NK-92 treated with Interleukin-12 subunit alpha and Interleukin-12 subunit beta, amount 100 ng/mL, for 24 hours (cell line): ENCODE measurements at regions not wholly inside any gene's neighbourhood (a gene's known extent, or its start where the extent isn't known, plus 50 kb on each side); places are given as distances from the start of the nearest gene placed in this dataset.
"Not testable (repeated sequence)": the region's sequence is repeated elsewhere in the genome, so short reads cannot be mapped to it uniquely, and the experiment has no call there.

Experiments
- DNase-seq: peaks from one replicate; lab custom pipeline; 2025; lab: John Stamatoyannopoulos, UW

GRCh38 chr5:91315701-91316100 is 67.4 kb downstream of the ARRDC3 start:
- no peak for DNase-seq

- peak; percentile 85 for DNase-seq
Measured at GRCh38 chr5:91313757-91314673, 69.1 kb downstream of the ARRDC3 start.

DNA sequence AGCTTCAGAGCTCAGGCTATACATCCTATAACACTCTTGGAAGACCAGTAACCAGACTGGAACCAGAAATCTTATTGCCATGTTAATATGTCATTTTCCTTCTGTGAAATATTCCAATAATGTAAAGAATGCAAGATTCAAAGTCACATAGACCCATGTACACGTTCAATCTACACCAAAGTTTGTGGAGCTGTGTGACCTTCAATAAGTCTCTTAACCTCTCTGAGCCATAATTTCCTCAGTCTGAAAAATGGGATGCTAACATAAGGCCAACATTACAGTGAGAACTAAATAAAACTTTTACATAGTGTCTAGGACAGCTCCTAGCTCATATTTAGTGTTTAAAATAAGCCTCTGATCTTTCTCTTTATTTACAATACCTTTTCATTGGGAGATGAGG is 70.4 kb downstream of the ARRDC3 start:
- DNase-seq: no peak

GRCh38 chr5:91311697-91312501 is 71.2 kb downstream of the ARRDC3 start:
- peak; percentile 77 for DNase-seq

- DNase-seq: peak; percentile 29
Measured at GRCh38 chr5:91311168-91311696, 71.9 kb downstream of the ARRDC3 start.

- not testable (repeated sequence) for DNase-seq
Measured at GRCh38 chr5:91308157-91308556, 75.0 kb downstream of the ARRDC3 start.

DNA sequence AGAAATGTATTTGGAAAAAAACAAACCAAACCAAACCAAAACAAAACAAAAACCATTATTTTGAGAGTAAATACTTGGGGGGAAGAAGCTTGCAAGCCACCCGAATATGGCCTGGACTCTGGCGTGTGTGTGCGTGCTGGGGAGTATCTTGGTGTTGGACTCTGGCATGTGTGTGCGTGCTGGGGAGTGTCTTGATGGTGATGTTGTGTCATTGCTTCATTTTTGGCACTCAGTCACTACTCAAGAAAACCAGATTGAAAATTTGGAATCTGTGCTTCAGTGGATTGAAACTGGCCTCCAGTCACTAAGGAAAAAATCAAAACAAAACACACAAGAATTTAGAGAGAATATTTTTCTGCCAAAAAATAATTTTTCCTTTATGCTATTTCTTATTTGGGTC is 76.1 kb downstream of the ARRDC3 start:
- DNase-seq: no peak

DNA sequence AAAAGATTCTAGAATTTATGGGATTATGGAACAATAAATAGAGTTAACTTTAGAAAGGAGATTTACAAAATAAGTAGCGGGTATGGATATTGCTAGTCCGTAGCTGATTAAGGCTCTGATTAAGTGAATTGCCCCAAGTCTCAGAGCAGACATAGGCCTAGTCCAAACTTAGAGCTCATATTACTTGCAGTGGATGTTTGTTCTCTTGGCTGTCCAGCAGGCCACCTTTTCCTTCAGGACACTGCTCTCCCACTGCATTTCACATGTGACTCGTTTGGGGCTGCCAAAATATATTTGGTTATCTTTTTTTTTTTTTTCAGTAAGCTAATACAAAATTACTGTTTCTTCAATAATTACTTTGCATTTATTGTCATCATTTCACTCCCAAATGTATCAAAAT is 76.6 kb downstream of the ARRDC3 start:
- no peak for DNase-seq

GRCh38 chr5:91305640-91306039 is 77.5 kb downstream of the ARRDC3 start:
- no peak for DNase-seq

DNA sequence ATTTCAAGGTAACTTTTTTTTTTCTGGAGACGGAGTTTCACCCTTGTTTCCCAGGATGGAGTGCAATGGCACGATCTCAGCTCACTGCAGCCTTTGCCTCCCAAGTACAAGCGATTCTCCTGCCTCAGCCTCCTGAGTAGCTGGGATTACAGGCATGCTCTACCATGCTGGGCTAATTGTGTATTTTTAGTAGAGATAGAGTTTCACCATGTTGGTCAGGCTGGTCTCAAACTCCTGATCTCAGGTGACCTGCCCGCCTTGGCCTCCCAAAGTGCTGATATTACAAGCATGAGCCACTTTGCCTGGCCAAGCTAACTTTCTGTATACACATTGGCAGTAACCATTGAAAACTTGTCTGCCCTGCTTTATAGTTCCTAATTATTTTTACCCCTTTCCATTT is 79.1 kb downstream of the ARRDC3 start:
- DNase-seq: not testable (repeated sequence)

GRCh38 chr5:91302958-91303357 is 80.2 kb downstream of the ARRDC3 start:
- DNase-seq: no peak

- no peak for DNase-seq
Measured at GRCh38 chr5:91302305-91302704, 80.8 kb downstream of the ARRDC3 start.

- no peak for DNase-seq
Measured at GRCh38 chr5:91301106-91301846, 81.8 kb downstream of the ARRDC3 start.

- no peak for DNase-seq
Measured at GRCh38 chr5:91297994-91298393, 85.1 kb downstream of the ARRDC3 start.

DNA sequence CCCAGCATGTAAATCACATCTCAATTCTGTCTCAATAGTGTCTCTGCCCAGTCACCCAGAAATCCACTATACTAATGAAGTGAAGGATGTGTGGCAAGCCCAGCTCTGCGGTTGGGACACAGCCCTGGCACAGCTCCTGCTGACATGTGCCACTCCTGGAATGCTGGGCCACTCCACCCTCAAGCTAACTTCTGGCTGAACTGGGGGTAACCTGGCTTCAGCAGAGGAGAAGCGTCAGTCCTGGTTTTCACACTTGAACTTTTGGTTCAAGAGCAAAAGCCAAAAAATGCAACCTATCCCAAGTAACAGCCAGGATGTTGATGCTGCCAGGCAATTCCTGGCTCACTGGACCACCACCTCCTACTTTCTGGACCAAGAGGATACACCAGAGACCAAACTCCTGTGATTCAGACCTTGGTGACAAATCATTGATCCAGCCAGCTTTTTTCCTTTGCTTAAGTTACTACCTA is 86.4 kb downstream of the ARRDC3 start:
- DNase-seq: no peak

DNA sequence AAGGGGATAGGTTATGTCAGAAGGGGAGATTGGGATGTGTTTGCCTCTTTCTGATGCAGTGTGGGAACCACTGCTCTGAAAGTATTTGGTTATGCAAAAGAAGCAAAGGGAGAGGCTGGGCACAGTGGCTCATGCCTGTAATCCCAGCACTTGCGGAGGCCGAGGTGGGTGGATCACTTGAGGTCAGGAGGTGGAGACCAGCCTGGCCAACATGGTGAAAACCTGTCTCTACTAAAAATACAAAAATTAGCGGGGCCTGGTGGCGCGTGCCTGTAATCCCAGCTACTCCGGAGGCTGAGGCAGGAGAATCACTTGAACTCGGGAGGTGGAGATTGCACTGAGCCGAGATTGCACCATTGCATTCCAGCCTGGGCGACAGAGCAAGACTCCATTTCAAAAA is 87.0 kb downstream of the ARRDC3 start:
- DNase-seq: not testable (repeated sequence)

DNA sequence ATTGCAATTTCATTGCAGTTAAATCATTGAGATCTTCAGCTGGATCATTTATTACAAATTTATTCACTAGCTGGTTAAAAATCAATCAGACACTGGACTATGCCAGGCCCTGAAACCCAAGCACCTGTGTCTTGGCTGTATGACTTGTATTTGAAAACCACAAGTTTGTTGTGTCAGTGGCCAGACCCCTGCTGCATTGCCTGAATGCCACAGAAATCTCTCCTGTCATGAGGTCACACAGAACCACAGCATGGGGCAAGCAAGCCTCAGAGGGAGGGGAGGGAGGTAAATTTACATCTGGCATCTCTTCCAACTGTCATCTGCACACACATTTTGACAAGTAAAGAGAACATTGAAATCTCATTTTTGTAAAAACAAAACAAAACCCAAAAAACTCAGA is 90.0 kb downstream of the ARRDC3 start:
- DNase-seq: peak; percentile 66

DNA sequence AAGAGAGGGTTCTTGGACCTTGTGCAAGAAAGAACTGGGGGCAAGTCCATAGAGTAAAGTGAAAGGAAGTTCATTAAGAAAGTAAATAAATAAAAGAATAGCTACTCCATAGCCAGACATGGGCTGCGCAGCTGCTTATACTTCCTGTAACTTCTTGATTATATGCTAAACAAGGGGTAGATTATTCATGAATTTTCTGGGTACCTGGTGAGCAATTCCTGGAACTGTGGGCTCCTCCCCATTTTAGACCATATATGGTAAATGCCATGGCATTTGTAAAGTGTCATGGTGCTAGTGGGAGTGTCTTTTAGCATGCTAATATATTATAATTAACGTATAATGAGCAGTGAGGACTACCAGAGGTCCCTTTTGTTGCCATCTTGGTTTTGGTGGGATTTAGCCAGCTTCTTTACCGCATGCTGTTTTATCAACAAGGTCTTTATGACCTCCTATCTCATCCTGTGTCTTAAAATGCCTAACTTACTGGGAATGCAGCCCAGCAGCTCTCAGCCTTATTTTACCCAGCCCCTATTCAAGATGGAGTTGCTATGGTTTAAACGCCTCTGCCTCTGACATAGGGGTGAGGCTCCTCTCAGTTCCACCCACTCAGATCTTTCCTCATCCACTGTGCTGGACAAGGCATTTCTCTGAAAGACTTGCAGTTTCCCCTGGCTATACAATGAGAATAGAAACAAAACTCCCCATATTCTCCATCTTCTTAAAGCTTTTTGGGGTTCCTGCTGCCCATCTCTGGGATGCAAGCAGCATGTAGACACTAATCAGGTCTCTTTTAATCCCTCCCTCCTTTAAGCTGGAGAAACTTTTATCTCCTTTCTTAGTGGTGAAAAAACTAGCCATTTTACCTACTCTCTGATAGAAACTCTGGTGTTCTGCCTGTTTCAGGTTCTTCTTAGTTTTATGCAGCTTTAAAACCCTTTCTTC is 91.2 kb downstream of the ARRDC3 start:
- DNase-seq: no peak

DNA sequence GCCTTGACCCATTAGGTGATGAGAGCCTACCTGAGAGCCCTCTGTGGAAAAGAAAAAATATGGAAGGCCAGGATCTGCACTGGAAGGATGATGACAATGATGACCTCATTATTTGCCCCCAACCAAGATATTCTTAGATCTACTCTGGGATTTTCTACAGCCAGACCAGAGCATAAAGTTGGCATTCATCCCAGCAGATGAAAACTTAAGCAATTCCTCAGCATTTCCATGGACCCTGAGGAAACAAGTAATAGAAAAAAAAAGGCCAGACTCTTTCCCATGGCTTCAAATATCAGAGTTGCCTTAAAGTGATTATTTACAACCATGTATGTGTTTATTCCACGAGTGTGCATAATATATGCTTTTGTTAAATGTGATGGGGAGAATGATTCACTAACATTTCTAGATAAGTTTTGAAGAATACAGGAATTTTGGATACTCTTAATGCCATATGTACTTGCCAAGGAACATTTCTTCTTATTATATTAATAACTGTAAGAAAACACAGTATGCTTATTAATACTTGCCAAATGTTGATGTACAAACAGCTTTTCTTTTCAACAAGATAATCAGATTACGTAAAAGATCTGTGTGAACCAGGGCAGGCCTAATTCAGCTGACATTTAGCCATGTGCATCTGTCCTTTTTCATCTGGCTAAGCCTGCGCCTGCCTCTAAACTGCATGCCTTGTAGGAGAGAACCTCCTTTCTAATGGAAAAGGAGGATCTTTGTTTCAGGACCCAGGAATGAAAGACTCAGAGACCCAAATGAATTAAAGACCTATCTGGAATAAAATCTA is 94.8 kb downstream of the ARRDC3 start:
- no peak for DNase-seq

- not testable (repeated sequence) for DNase-seq
Measured at GRCh38 chr5:91285062-91285461, 98.1 kb downstream of the ARRDC3 start.
